Retinal pigment epithelial cell (primary cell): ENCODE measurements at regions not wholly inside any gene's neighbourhood (a gene's known extent, or its start where the extent isn't known, plus 50 kb on each side); places are given as distances from the start of the nearest gene placed in this dataset.

Source experiments
- DNase-seq: peaks from one replicate; pipeline ENCODE4 v3.0.0-alpha.2; 2010; ENCODE audit warnings: low read depth
- H3K4me3 ChIP-seq: 2 replicates; pipeline ENCODE4 v1.5.1; 2011; ENCODE audit warnings: mild to moderate bottlenecking, low read length, control low read depth, moderate library complexity
- CTCF ChIP-seq: conservative IDR thresholded peaks from 2 replicates; pipeline ENCODE4 v1.5.1; 2011; ENCODE audit warnings: low read depth, low read length, control low read depth, inconsistent platforms

- no peak overlapping the region for H3K4me3 ChIP-seq
- no peak for DNase-seq
- no peak for TF ChIP-seq CTCF
These were observed 1058.9 kb upstream of the MAP3K7 start for GRCh38 chr6:91645811-91646210.

GRCh38 chr6:91637217-91637616 is 1050.3 kb upstream of the MAP3K7 start:
- DNase-seq, result no peak
- TF ChIP-seq CTCF, result no peak
- no peak overlapping the region for H3K4me3 ChIP-seq

DNA sequence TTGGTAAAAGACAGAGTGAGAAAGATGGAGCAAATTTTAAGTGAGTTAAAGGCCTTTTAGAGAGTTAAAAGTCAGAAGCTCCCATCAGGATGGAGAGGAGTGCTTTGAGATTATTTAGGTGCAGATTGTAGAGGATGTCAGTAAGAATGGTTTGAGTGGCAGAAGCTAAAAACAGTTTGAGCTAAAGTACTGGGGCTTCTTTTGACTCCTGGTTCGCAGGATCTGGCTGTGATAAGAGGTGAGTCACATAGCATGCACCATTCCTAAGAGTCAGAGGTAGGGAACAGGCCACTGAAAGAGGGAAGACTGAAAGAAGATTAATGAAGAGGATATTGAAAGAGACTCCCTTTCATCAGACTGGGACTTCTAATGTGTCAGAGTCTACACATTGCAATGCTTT is 1047.9 kb upstream of the MAP3K7 start:
- TF ChIP-seq CTCF, result no peak
- no peak overlapping the region for H3K4me3 ChIP-seq
- DNase-seq, result no peak

GRCh38 chr6:91633374-91634111 is 1046.7 kb upstream of the MAP3K7 start:
- DNase-seq, result no peak
- no peak for TF ChIP-seq CTCF
- no peak overlapping the region for H3K4me3 ChIP-seq

DNA sequence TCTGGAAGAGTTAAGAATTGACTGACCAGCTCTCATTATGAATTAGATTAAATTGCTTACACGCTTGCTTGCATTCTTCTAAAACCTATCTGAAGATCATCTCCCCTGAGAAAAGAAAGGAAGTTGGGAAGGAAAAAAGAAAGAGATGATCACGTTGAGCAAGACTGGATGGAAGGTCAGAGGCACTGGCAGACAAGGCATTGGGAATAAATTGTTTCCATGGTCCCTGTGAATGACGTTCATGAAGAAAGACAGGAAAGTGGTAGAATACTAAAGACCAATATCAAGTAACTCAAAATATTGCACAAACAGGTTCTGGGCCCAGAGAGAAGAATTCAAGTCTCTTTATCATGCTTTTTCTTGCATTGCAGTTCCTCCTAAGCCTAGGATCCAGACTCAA is 1045.4 kb upstream of the MAP3K7 start:
- no peak for TF ChIP-seq CTCF
- H3K4me3 ChIP-seq, result no peak overlapping the region
- no peak for DNase-seq

- H3K4me3 ChIP-seq, result no peak overlapping the region
- no peak for TF ChIP-seq CTCF
- no peak for DNase-seq
These were observed 1044.4 kb upstream of the MAP3K7 start for GRCh38 chr6:91631227-91631626.

- no peak overlapping the region for H3K4me3 ChIP-seq
- TF ChIP-seq CTCF, result no peak
- no peak for DNase-seq
These were observed 1040.0 kb upstream of the MAP3K7 start for GRCh38 chr6:91626911-91627310.
